ENCODE measurements at regions not wholly inside any gene's neighbourhood (a gene's known extent, or its start where the extent isn't known, plus 50 kb on each side); places are given as distances from the start of the nearest gene placed in this dataset.

GRCh38 chr1:191714845-191715244 lies 443.4 kb upstream of the RGS18 start:
- TF ChIP-seq TAF1 (IDR thresholded peaks at IDR 0.05; ENCODE audit: low read depth, low read length) (no peak), POLR2A (IDR thresholded peaks at IDR 0.05; ENCODE audit: low read depth, low read length) (no peak), SPI1 (IDR thresholded peaks at IDR 0.05; ENCODE audit: low read depth, low read length) (no peak)

Data from GM12891 (cell line).